OCI-LY3 (cell line): ENCODE measurements at regions not wholly inside any gene's neighbourhood (a gene's known extent, or its start where the extent isn't known, plus 50 kb on each side); places are given as distances from the start of the nearest gene placed in this dataset.
"Not testable (repeated sequence)": the region's sequence is repeated elsewhere in the genome, so short reads cannot be mapped to it uniquely, and the experiment has no call there.

Source experiments
- H2AFZ ChIP-seq: fragments of 200-600, 300-600 bp; shearing (Covaris generic); 2 replicates; pipeline ENCODE4 v1.6.0; 2014; ENCODE audit warnings: antibody characterized with exemption, low read depth, low read length
- H3K27ac ChIP-seq: fragments of 200-600, 300-600 bp; sonication (generic); 2 replicates; pipeline ENCODE4 v1.5.1; 2014; ENCODE audit warnings: mild to moderate bottlenecking, low read length, moderate library complexity, mixed read lengths
- H3K27me3 ChIP-seq: fragments of 200-600, 300-600 bp; sonication (generic); 2 replicates; pipeline ENCODE4 v1.6.1; 2014; ENCODE audit warnings: low read depth, low read length, mixed read lengths
- H3K36me3 ChIP-seq: fragments of 200-600, 300-600 bp; sonication (generic); replicated peaks from 2 replicates; pipeline ENCODE3; 2014; ENCODE audit warnings: low read depth, low read length, mixed read lengths
- H3K4me1 ChIP-seq: fragments of 300-600, 200-600 bp; sonication (generic); 2 replicates; pipeline ENCODE4 v1.6.1; 2014; ENCODE audit warnings: low read length, mixed read lengths
- H3K4me2 ChIP-seq: fragments of 200-600, 300-600 bp; sonication (generic); 2 replicates; pipeline ENCODE4 v1.6.1; 2014; ENCODE audit warnings: low read length, mixed read lengths
- H3K4me3 ChIP-seq: fragments of 300-600, 200-600 bp; sonication (generic); 2 replicates; pipeline ENCODE4 v1.5.1; 2014; ENCODE audit warnings: antibody characterized with exemption, mild to moderate bottlenecking, low read length, moderate library complexity
- H3K79me2 ChIP-seq: fragments of 300-600, 200-600 bp; shearing (Covaris generic); 2 replicates; pipeline ENCODE4 v1.6.1; 2014; ENCODE audit warnings: mild to moderate bottlenecking, low read length, mixed read lengths
- H3K9ac ChIP-seq: fragments of 300-600, 200-600 bp; shearing (Covaris generic); 2 replicates; pipeline ENCODE4 v1.6.0; 2014; ENCODE audit warnings: mild to moderate bottlenecking, low read length, moderate library complexity
- H3K9me3 ChIP-seq: fragments of 200-600, 300-600 bp; shearing (Covaris generic); 2 replicates; pipeline ENCODE4 v1.6.1; 2014; ENCODE audit warnings: low read length, mixed read lengths; ENCODE audit not compliant: insufficient read depth
- H4K20me1 ChIP-seq: fragments of 200-600, 300-600 bp; sonication (generic); 2 replicates; pipeline ENCODE4 v1.6.1; 2016; ENCODE audit warnings: low read length, mixed read lengths; ENCODE audit not compliant: insufficient read depth
- EZH2phosphoT487 ChIP-seq: fragments of 200-600 bp; shearing (Covaris generic); IDR thresholded peaks from 2 replicates; pipeline ENCODE4 v1.6.1; 2018; ENCODE audit warnings: antibody characterized with exemption, mixed run types, low read depth
- TF ChIP-seq, protein P1 (sequence below): fragments of 200-600, 300-600 bp; sonication (generic); IDR thresholded peaks from 2 replicates; pipeline ENCODE4 v1.5.1; 2014; ENCODE audit warnings: antibody characterized with exemption, low read length, low read depth

DNA sequence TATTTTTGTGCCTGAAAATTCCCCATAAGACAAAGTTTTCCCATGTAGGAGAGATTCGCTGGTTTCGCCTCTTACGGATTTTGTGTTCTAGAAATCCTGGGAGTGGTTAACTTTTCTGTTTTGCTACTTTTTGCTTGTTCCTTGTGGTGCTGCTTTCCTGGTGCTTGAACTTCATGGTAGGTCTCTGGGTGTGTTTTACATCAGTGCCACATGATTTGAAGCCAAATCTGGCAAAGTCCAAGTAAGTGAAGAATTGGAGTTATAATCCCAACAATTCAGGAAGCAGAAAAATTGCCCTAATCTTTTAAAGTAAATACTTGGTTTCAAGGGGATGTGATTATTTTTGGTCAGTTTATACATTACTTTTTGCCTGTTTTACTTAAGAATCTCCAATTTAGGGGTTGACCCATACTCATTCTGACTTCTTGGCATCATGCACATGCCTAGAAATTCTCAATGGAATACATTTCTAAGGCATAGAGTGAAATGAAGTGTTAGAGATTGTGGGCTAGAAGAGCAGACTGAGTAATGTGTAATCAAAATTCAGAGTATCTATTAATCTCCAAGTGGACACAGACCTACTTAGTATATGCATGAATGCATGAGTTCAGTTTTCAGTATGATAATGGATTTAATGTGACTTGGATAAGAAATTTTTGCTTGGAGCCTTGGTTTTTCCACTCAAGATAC lies 189.7 kb downstream of the CSNK1G3 start:
- Histone ChIP-seq H4K20me1 (no peaks in the 10 kb centered on the region), H3K9ac (no peak overlapping the region), H3K4me3 (no peak overlapping the region), H3K36me3 (no peaks in the 10 kb centered on the region), H3K79me2 (no peaks in the 10 kb centered on the region), H3K27ac (no peak overlapping the region), H3K9me3 (no peaks in the 10 kb centered on the region), H3K4me2 (no peak overlapping the region), H3K27me3 (no peaks in the 10 kb centered on the region), H3K4me1 (no peaks in the 10 kb centered on the region), H2AFZ (no peak overlapping the region)
- no peak for TF ChIP-seq EZH2phosphoT487

- Histone ChIP-seq H3K27me3 (no peaks in the 10 kb centered on the region), H4K20me1 (no peaks in the 10 kb centered on the region), H3K4me3 (no peak overlapping the region), H3K79me2 (no peaks in the 10 kb centered on the region), H3K9me3 (no peaks in the 10 kb centered on the region), H3K4me2 (no peak overlapping the region), H3K9ac (no peak overlapping the region), H3K27ac (no peak overlapping the region), H2AFZ (no peak overlapping the region), H3K4me1 (no peaks in the 10 kb centered on the region), H3K36me3 (no peaks in the 10 kb centered on the region)
- TF ChIP-seq, protein P1, sequence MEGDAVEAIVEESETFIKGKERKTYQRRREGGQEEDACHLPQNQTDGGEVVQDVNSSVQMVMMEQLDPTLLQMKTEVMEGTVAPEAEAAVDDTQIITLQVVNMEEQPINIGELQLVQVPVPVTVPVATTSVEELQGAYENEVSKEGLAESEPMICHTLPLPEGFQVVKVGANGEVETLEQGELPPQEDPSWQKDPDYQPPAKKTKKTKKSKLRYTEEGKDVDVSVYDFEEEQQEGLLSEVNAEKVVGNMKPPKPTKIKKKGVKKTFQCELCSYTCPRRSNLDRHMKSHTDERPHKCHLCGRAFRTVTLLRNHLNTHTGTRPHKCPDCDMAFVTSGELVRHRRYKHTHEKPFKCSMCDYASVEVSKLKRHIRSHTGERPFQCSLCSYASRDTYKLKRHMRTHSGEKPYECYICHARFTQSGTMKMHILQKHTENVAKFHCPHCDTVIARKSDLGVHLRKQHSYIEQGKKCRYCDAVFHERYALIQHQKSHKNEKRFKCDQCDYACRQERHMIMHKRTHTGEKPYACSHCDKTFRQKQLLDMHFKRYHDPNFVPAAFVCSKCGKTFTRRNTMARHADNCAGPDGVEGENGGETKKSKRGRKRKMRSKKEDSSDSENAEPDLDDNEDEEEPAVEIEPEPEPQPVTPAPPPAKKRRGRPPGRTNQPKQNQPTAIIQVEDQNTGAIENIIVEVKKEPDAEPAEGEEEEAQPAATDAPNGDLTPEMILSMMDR, result no peak
- TF ChIP-seq EZH2phosphoT487, result no peak
These were observed 188.8 kb downstream of the CSNK1G3 start for GRCh38 chr5:123700624-123701287.

GRCh38 chr5:123699571-123699970 lies 187.6 kb downstream of the CSNK1G3 start:
- Histone ChIP-seq H3K36me3 (no peaks in the 10 kb centered on the region), H3K27me3 (no peaks in the 10 kb centered on the region), H2AFZ (no peak overlapping the region), H3K9me3 (no peaks in the 10 kb centered on the region), H3K27ac (no peak overlapping the region), H3K79me2 (no peaks in the 10 kb centered on the region), H4K20me1 (no peaks in the 10 kb centered on the region), H3K9ac (no peak overlapping the region), H3K4me3 (no peak overlapping the region), H3K4me1 (no peaks in the 10 kb centered on the region), H3K4me2 (no peak overlapping the region)
- no peak for TF ChIP-seq EZH2phosphoT487

DNA sequence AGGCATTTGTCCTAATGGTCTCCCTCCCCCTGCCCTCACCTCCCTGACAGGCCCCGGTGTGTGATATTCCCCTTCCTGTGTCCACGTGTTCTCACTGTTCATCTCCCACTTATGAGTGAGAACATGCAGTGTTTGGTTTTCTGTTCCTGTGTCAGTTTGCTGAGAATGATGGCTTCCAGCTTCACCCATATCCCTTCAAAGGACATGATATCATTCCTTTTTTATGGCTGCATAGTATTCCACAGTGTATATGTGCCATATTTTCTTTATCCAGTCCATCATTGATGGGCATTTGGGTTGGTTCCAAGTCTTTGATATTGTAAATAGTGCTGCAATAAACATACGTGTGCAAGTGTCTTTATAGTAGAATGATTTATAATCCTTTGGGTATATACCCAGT lies 187.0 kb downstream of the CSNK1G3 start:
- H4K20me1 ChIP-seq, H3K9me3 ChIP-seq, H3K36me3 ChIP-seq, H3K79me2 ChIP-seq, H3K27ac ChIP-seq, H3K27me3 ChIP-seq, H3K4me1 ChIP-seq, H2AFZ ChIP-seq, H3K4me2 ChIP-seq, H3K4me3 ChIP-seq, H3K9ac ChIP-seq: not testable (repeated sequence)

GRCh38 chr5:123696921-123697341 lies 185.0 kb downstream of the CSNK1G3 start:
- Histone ChIP-seq H3K79me2 (no peaks in the 10 kb centered on the region), H3K9ac (no peak overlapping the region), H3K4me2 (no peak overlapping the region), H3K9me3 (no peaks in the 10 kb centered on the region), H4K20me1 (no peaks in the 10 kb centered on the region), H2AFZ (no peak overlapping the region), H3K27ac (no peak overlapping the region), H3K4me3 (no peak overlapping the region), H3K36me3 (no peaks in the 10 kb centered on the region), H3K27me3 (no peaks in the 10 kb centered on the region), H3K4me1 (peaks cover 7% of the 10 kb centered on the region)
- TF ChIP-seq, protein P1, result no peak
